Smooth muscle cell (in vitro differentiated cells): ENCODE measurements at regions not wholly inside any gene's neighbourhood (a gene's known extent, or its start where the extent isn't known, plus 50 kb on each side); places are given as distances from the start of the nearest gene placed in this dataset.

Source experiments
- DNase-seq: peaks from one replicate; lab custom pipeline; 2025; ENCODE audit not compliant: unreplicated experiment; lab: John Stamatoyannopoulos, UW
- H2AFZ ChIP-seq: fragments of 200-600 bp; sonication (generic); 2 replicates; pipeline ENCODE4 v1.6.0; 2016; ENCODE audit warnings: antibody characterized with exemption, low read depth, mild to moderate bottlenecking
- H3F3A ChIP-seq: fragments of 200-600 bp; sonication (generic); 2 replicates; pipeline ENCODE4 v1.6.0; 2017; ENCODE audit warnings: antibody characterized with exemption, low read depth
- H3K27ac ChIP-seq: fragments of 200-600 bp; sonication (generic); 2 replicates; pipeline ENCODE4 v1.5.1; 2016; ENCODE audit warnings: low read depth, mild to moderate bottlenecking
- H3K27me3 ChIP-seq: fragments of 200-600 bp; sonication (generic); 2 replicates; pipeline ENCODE4 v1.6.1; 2016; ENCODE audit warnings: low read depth, mild to moderate bottlenecking
- H3K36me3 ChIP-seq: fragments of 200-600 bp; sonication (generic); 2 replicates; pipeline ENCODE4 v1.5.1; 2016; ENCODE audit warnings: low read depth
- H3K4me1 ChIP-seq: fragments of 200-600 bp; sonication (generic); 2 replicates; pipeline ENCODE4 v1.5.1; 2016; ENCODE audit warnings: low read depth
- H3K4me2 ChIP-seq: fragments of 200-600 bp; sonication (generic); 2 replicates; pipeline ENCODE4 v1.6.0; 2016; ENCODE audit warnings: mild to moderate bottlenecking
- H3K4me3 ChIP-seq: fragments of 200-600 bp; sonication (generic); 2 replicates; pipeline ENCODE4 v1.5.1; 2016; ENCODE audit warnings: mild to moderate bottlenecking
- H3K79me2 ChIP-seq: fragments of 200-600 bp; sonication (generic); 2 replicates; pipeline ENCODE4 v1.6.0; 2016; ENCODE audit warnings: low read depth, mild to moderate bottlenecking
- H3K9ac ChIP-seq: fragments of 200-600 bp; sonication (generic); 2 replicates; pipeline ENCODE4 v1.6.0; 2016; ENCODE audit warnings: low read depth
- H3K9me3 ChIP-seq: fragments of 200-600 bp; sonication (generic); replicated peaks from 2 replicates; pipeline ENCODE4 v1.5.1; 2016; ENCODE audit warnings: low read depth
- H4K20me1 ChIP-seq: fragments of 200-600 bp; sonication (generic); 2 replicates; pipeline ENCODE4 v1.6.0; 2016; ENCODE audit warnings: low read depth
- CTCF ChIP-seq: fragments of 200-600 bp; sonication (generic); IDR thresholded peaks from 2 replicates; pipeline ENCODE4 v1.5.1; 2017; ENCODE audit warnings: borderline replicate concordance, mild to moderate bottlenecking, antibody characterized with exemption; ENCODE audit not compliant: insufficient read depth, poor library complexity, severe bottlenecking
- whole genome bisulfite sequencing: methylation state at CpG from one replicate; pipeline ENCODE4 v1.1.7; 2016; ENCODE audit warnings: low lambda C conversion rate; 5-methylcytosine and 5-hydroxymethylcytosine counted together

- no peak for DNase-seq
- Histone ChIP-seq H3K36me3 (no peaks in the 10 kb centered on the region), H2AFZ (no peak overlapping the region), H3K79me2 (no peaks in the 10 kb centered on the region), H3F3A (peaks cover 3% of the 10 kb centered on the region), H3K9me3 (no peaks in the 10 kb centered on the region), H3K27ac (no peak overlapping the region), H3K4me3 (no peak overlapping the region), H4K20me1 (no peaks in the 10 kb centered on the region), H3K9ac (no peak overlapping the region), H3K4me1 (peaks cover 7% of the 10 kb centered on the region), H3K4me2 (peak overlapping the region; percentile 8), H3K27me3 (no peaks in the 10 kb centered on the region)
- 80% methylated on average over 6 of the region's 6 CpGs for WGBS
- TF ChIP-seq CTCF: no peak
Measured at GRCh38 chr6:15911753-15912504, 217.0 kb upstream of the MYLIP start.

GRCh38 chr6:15909290-15910070 lies 219.4 kb upstream of the MYLIP start:
- H2AFZ ChIP-seq: no peak overlapping the region
- no peak overlapping the region for H3K4me3 ChIP-seq
- TF ChIP-seq CTCF: no peak
- peaks cover 14% of the 10 kb centered on the region for H3K4me1 ChIP-seq
- WGBS: 70% methylated on average over 10 of the region's 10 CpGs
- no peaks in the 10 kb centered on the region for H3K9me3 ChIP-seq
- H3F3A ChIP-seq: peaks cover 8% of the 10 kb centered on the region
- no peak overlapping the region for H3K9ac ChIP-seq
- H3K79me2 ChIP-seq: no peaks in the 10 kb centered on the region
- DNase-seq: no peak
- H3K27ac ChIP-seq: no peak overlapping the region
- no peaks in the 10 kb centered on the region for H3K27me3 ChIP-seq
- no peaks in the 10 kb centered on the region for H3K36me3 ChIP-seq
- H3K4me2 ChIP-seq: no peak overlapping the region
- H4K20me1 ChIP-seq: no peaks in the 10 kb centered on the region

GRCh38 chr6:15908871-15909270 lies 220.0 kb upstream of the MYLIP start:
- H3K27ac ChIP-seq: no peak overlapping the region
- H3K36me3 ChIP-seq: no peaks in the 10 kb centered on the region
- TF ChIP-seq CTCF: no peak
- 81% methylated on average over 5 of the region's 5 CpGs for WGBS
- no peaks in the 10 kb centered on the region for H3K27me3 ChIP-seq
- H3K9me3 ChIP-seq: no peaks in the 10 kb centered on the region
- H3F3A ChIP-seq: peaks cover 8% of the 10 kb centered on the region
- H3K9ac ChIP-seq: no peak overlapping the region
- peak overlapping the region; percentile 20 for H3K4me2 ChIP-seq
- H3K79me2 ChIP-seq: no peaks in the 10 kb centered on the region
- H3K4me1 ChIP-seq: peaks cover 14% of the 10 kb centered on the region
- no peak overlapping the region for H3K4me3 ChIP-seq
- DNase-seq: no peak
- H2AFZ ChIP-seq: no peak overlapping the region
- H4K20me1 ChIP-seq: no peaks in the 10 kb centered on the region
